ENCODE measurements at regions not wholly inside any gene's neighbourhood (a gene's known extent, or its start where the extent isn't known, plus 50 kb on each side); places are given as distances from the start of the nearest gene placed in this dataset.
"Not testable (repeated sequence)": the region's sequence is repeated elsewhere in the genome, so short reads cannot be mapped to it uniquely, and the experiment has no call there.

- H2BK5ac ChIP-seq (ENCODE audit: low read depth, low read length, poor library complexity), result no peak overlapping the region
- no peak overlapping the region for H4K91ac ChIP-seq (ENCODE audit: low read depth, low read length)
- H3K4me1 ChIP-seq (ENCODE audit: control insufficient read depth in 1 of 2, insufficient read depth in 2 of 2, low read length in 2 of 2), result no peaks in the 10 kb centered on the region
- H3K4me3 ChIP-seq (ENCODE audit: low read depth, low read length), result no peak overlapping the region
- H3K23ac ChIP-seq (ENCODE audit: low read length), result no peak overlapping the region
- H2AFZ ChIP-seq (ENCODE audit: insufficient read depth, low read length, poor library complexity), result no peak overlapping the region
- H3K27ac ChIP-seq (ENCODE audit: low read depth, low read length), result no peak overlapping the region
- H3K79me1 ChIP-seq (ENCODE audit: low read length), result no peaks in the 10 kb centered on the region
- H4K8ac ChIP-seq (ENCODE audit: low read depth, low read length), result no peak overlapping the region
- H3K9me3 ChIP-seq (ENCODE audit: insufficient read depth, low read depth, low read length), result no peaks in the 10 kb centered on the region
- no CpG with 5 or more reads among the region's 2 CpGs for WGBS (ENCODE audit: extremely low coverage, insufficient coverage, insufficient read length)
- H2AK5ac ChIP-seq (ENCODE audit: low read length), result no peak overlapping the region
- no peak overlapping the region for H2BK12ac ChIP-seq (ENCODE audit: low read length)
- H3K14ac ChIP-seq (ENCODE audit: low read length), result no peak overlapping the region
- no peak overlapping the region for H4K12ac ChIP-seq (ENCODE audit: low read depth, low read length)
- no peak overlapping the region for H3K4me2 ChIP-seq (ENCODE audit: low read length)
- H3K18ac ChIP-seq (ENCODE audit: low read length), result no peak overlapping the region
- no peak overlapping the region for H2BK120ac ChIP-seq (ENCODE audit: insufficient read depth, low read length, poor library complexity)
- no peaks in the 10 kb centered on the region for H3K27me3 ChIP-seq (ENCODE audit: insufficient read depth, low read length)
- no peak overlapping the region for H3K4ac ChIP-seq (ENCODE audit: low read depth, low read length)
- no peaks in the 10 kb centered on the region for H3K79me2 ChIP-seq (ENCODE audit: control insufficient read depth, insufficient read depth, low read length, poor library complexity)
- DNase-seq, result no peak
- H3K36me3 ChIP-seq (ENCODE audit: control insufficient read depth in 1 of 2, insufficient read depth in 2 of 2, low read length in 2 of 2), result no peaks in the 10 kb centered on the region
- no peak overlapping the region for H3K9ac ChIP-seq (ENCODE audit: low read length)
Measured at GRCh38 chr15:93758824-93759223, 472.5 kb upstream of the MCTP2 start.

- no peaks in the 10 kb centered on the region for H3K36me3 ChIP-seq (ENCODE audit: control insufficient read depth in 1 of 2, insufficient read depth in 2 of 2, low read length in 2 of 2)
- no peak overlapping the region for H2AFZ ChIP-seq (ENCODE audit: insufficient read depth, low read length, poor library complexity)
- H3K9ac ChIP-seq (ENCODE audit: low read length), result no peak overlapping the region
- no peak overlapping the region for H3K4me3 ChIP-seq (ENCODE audit: low read depth, low read length)
- H2BK12ac ChIP-seq (ENCODE audit: low read length), result no peak overlapping the region
- no peak overlapping the region for H2BK5ac ChIP-seq (ENCODE audit: low read depth, low read length, poor library complexity)
- H2AK5ac ChIP-seq (ENCODE audit: low read length), result no peak overlapping the region
- H3K4me1 ChIP-seq (ENCODE audit: control insufficient read depth in 1 of 2, insufficient read depth in 2 of 2, low read length in 2 of 2), result no peaks in the 10 kb centered on the region
- H3K4me2 ChIP-seq (ENCODE audit: low read length), result no peak overlapping the region
- no peaks in the 10 kb centered on the region for H3K79me2 ChIP-seq (ENCODE audit: control insufficient read depth, insufficient read depth, low read length, poor library complexity)
- H3K14ac ChIP-seq (ENCODE audit: low read length), result no peak overlapping the region
- H3K27ac ChIP-seq (ENCODE audit: low read depth, low read length), result no peak overlapping the region
- H3K27me3 ChIP-seq (ENCODE audit: insufficient read depth, low read length), result no peaks in the 10 kb centered on the region
- H3K23ac ChIP-seq (ENCODE audit: low read length), result no peak overlapping the region
- no peak overlapping the region for H4K8ac ChIP-seq (ENCODE audit: low read depth, low read length)
- H4K12ac ChIP-seq (ENCODE audit: low read depth, low read length), result no peak overlapping the region
- H3K79me1 ChIP-seq (ENCODE audit: low read length), result no peaks in the 10 kb centered on the region
- H3K18ac ChIP-seq (ENCODE audit: low read length), result no peak overlapping the region
- no peak overlapping the region for H4K91ac ChIP-seq (ENCODE audit: low read depth, low read length)
- no peak overlapping the region for H2BK120ac ChIP-seq (ENCODE audit: insufficient read depth, low read length, poor library complexity)
- no peak overlapping the region for H3K4ac ChIP-seq (ENCODE audit: low read depth, low read length)
- H3K9me3 ChIP-seq (ENCODE audit: insufficient read depth, low read depth, low read length), result no peaks in the 10 kb centered on the region
- DNase-seq, result no peak
Measured at GRCh38 chr15:93748710-93749109, 482.7 kb upstream of the MCTP2 start.

DNA sequence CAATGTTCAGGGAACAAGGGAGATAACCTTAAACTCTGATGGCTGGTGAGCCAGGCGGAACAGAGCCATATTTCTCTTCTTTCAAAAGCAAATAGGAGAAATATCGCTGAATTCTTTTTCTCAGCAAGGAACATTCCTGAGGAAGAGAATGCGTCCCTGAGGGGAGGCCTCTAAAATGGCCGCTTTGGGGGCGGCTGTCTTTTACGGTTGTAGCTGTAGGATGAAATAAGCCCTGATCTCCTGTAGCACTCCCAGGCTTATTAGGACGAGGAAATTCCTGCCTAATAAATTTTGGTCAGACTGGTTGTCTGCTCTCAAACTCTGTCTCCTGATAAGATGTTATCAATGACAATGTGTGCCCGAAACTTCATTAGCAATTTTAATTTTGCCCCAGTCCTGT, 496.4 kb upstream of the MCTP2 start:
- not testable (repeated sequence) for H2BK5ac ChIP-seq (ENCODE audit: low read depth, low read length, poor library complexity); H2AFZ ChIP-seq (ENCODE audit: insufficient read depth, low read length, poor library complexity); H3K4me2 ChIP-seq (ENCODE audit: low read length); H2BK120ac ChIP-seq (ENCODE audit: insufficient read depth, low read length, poor library complexity); H3K4me1 ChIP-seq (ENCODE audit: control insufficient read depth in 1 of 2, insufficient read depth in 2 of 2, low read length in 2 of 2); H3K27ac ChIP-seq (ENCODE audit: low read depth, low read length); H4K12ac ChIP-seq (ENCODE audit: low read depth, low read length); H2AK5ac ChIP-seq (ENCODE audit: low read length); H3K9me3 ChIP-seq (ENCODE audit: insufficient read depth, low read depth, low read length); H3K36me3 ChIP-seq (ENCODE audit: control insufficient read depth in 1 of 2, insufficient read depth in 2 of 2, low read length in 2 of 2); H3K27me3 ChIP-seq (ENCODE audit: insufficient read depth, low read length); H3K79me1 ChIP-seq (ENCODE audit: low read length); H4K91ac ChIP-seq (ENCODE audit: low read depth, low read length); H3K14ac ChIP-seq (ENCODE audit: low read length); H3K79me2 ChIP-seq (ENCODE audit: control insufficient read depth, insufficient read depth, low read length, poor library complexity); H4K8ac ChIP-seq (ENCODE audit: low read depth, low read length); H3K4me3 ChIP-seq (ENCODE audit: low read depth, low read length); H2BK12ac ChIP-seq (ENCODE audit: low read length); H3K23ac ChIP-seq (ENCODE audit: low read length); H3K9ac ChIP-seq (ENCODE audit: low read length); H3K18ac ChIP-seq (ENCODE audit: low read length); H3K4ac ChIP-seq (ENCODE audit: low read depth, low read length); DNase-seq
- no CpG with 5 or more reads among the region's 8 CpGs for WGBS (ENCODE audit: extremely low coverage, insufficient coverage, insufficient read length)

DNA sequence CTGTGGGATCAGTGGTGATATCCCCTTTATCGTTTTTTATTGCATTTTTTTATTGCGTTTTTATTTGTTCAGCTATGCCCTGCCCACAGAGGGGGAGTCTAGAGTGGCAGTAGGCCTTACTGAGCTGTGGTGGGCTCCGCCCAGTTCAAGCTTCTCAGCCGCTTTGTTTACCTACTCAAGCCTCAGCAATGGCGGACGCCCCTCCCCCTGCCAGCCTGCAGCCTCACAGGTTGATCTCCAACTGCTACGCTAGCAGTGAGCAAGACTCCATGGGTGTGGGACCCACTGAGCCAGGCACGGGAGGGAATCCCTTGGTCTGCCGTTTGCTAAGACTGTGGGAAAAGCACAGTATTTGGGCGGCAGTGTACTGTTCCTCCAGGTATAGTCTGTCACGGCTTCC, 500.6 kb upstream of the MCTP2 start:
- no peak overlapping the region for H3K14ac ChIP-seq (ENCODE audit: low read length)
- peaks cover 4% of the 10 kb centered on the region for H3K9me3 ChIP-seq (ENCODE audit: insufficient read depth, low read depth, low read length)
- H4K8ac ChIP-seq (ENCODE audit: low read depth, low read length), result no peak overlapping the region
- H2AFZ ChIP-seq (ENCODE audit: insufficient read depth, low read length, poor library complexity), result no peak overlapping the region
- H3K4me3 ChIP-seq (ENCODE audit: low read depth, low read length), result no peak overlapping the region
- H2AK5ac ChIP-seq (ENCODE audit: low read length), result no peak overlapping the region
- no peak overlapping the region for H3K18ac ChIP-seq (ENCODE audit: low read length)
- no peaks in the 10 kb centered on the region for H3K79me2 ChIP-seq (ENCODE audit: control insufficient read depth, insufficient read depth, low read length, poor library complexity)
- no peaks in the 10 kb centered on the region for H3K36me3 ChIP-seq (ENCODE audit: control insufficient read depth in 1 of 2, insufficient read depth in 2 of 2, low read length in 2 of 2)
- no peaks in the 10 kb centered on the region for H3K79me1 ChIP-seq (ENCODE audit: low read length)
- no CpG with 5 or more reads among the region's 11 CpGs for WGBS (ENCODE audit: extremely low coverage, insufficient coverage, insufficient read length)
- H2BK120ac ChIP-seq (ENCODE audit: insufficient read depth, low read length, poor library complexity), result no peak overlapping the region
- no peak for DNase-seq
- H4K91ac ChIP-seq (ENCODE audit: low read depth, low read length), result no peak overlapping the region
- no peak overlapping the region for H3K4ac ChIP-seq (ENCODE audit: low read depth, low read length)
- H2BK12ac ChIP-seq (ENCODE audit: low read length), result no peak overlapping the region
- H3K4me2 ChIP-seq (ENCODE audit: low read length), result no peak overlapping the region
- no peak overlapping the region for H3K27ac ChIP-seq (ENCODE audit: low read depth, low read length)
- H3K4me1 ChIP-seq (ENCODE audit: control insufficient read depth in 1 of 2, insufficient read depth in 2 of 2, low read length in 2 of 2), result no peaks in the 10 kb centered on the region
- no peak overlapping the region for H3K9ac ChIP-seq (ENCODE audit: low read length)
- H3K27me3 ChIP-seq (ENCODE audit: insufficient read depth, low read length), result no peaks in the 10 kb centered on the region
- H3K23ac ChIP-seq (ENCODE audit: low read length), result no peak overlapping the region
- no peak overlapping the region for H2BK5ac ChIP-seq (ENCODE audit: low read depth, low read length, poor library complexity)
- H4K12ac ChIP-seq (ENCODE audit: low read depth, low read length), result no peak overlapping the region

- no peak overlapping the region for H3K4me2 ChIP-seq (ENCODE audit: low read length)
- H2AK5ac ChIP-seq (ENCODE audit: low read length), result no peak overlapping the region
- no peak overlapping the region for H4K91ac ChIP-seq (ENCODE audit: low read depth, low read length)
- H2BK12ac ChIP-seq (ENCODE audit: low read length), result no peak overlapping the region
- H3K4me3 ChIP-seq (ENCODE audit: low read depth, low read length), result no peak overlapping the region
- H4K12ac ChIP-seq (ENCODE audit: low read depth, low read length), result no peak overlapping the region
- no peaks in the 10 kb centered on the region for H3K27me3 ChIP-seq (ENCODE audit: insufficient read depth, low read length)
- H3K23ac ChIP-seq (ENCODE audit: low read length), result no peak overlapping the region
- no peak overlapping the region for H2BK120ac ChIP-seq (ENCODE audit: insufficient read depth, low read length, poor library complexity)
- H3K36me3 ChIP-seq (ENCODE audit: control insufficient read depth in 1 of 2, insufficient read depth in 2 of 2, low read length in 2 of 2), result no peaks in the 10 kb centered on the region
- DNase-seq, result no peak
- no peaks in the 10 kb centered on the region for H3K79me1 ChIP-seq (ENCODE audit: low read length)
- H3K27ac ChIP-seq (ENCODE audit: low read depth, low read length), result no peak overlapping the region
- no peak overlapping the region for H3K4ac ChIP-seq (ENCODE audit: low read depth, low read length)
- no peaks in the 10 kb centered on the region for H3K9me3 ChIP-seq (ENCODE audit: insufficient read depth, low read depth, low read length)
- H3K79me2 ChIP-seq (ENCODE audit: control insufficient read depth, insufficient read depth, low read length, poor library complexity), result no peaks in the 10 kb centered on the region
- no peak overlapping the region for H2BK5ac ChIP-seq (ENCODE audit: low read depth, low read length, poor library complexity)
- H3K14ac ChIP-seq (ENCODE audit: low read length), result no peak overlapping the region
- no peaks in the 10 kb centered on the region for H3K4me1 ChIP-seq (ENCODE audit: control insufficient read depth in 1 of 2, insufficient read depth in 2 of 2, low read length in 2 of 2)
- H3K18ac ChIP-seq (ENCODE audit: low read length), result no peak overlapping the region
- no peak overlapping the region for H2AFZ ChIP-seq (ENCODE audit: insufficient read depth, low read length, poor library complexity)
- no peak overlapping the region for H4K8ac ChIP-seq (ENCODE audit: low read depth, low read length)
- no peak overlapping the region for H3K9ac ChIP-seq (ENCODE audit: low read length)
Measured at GRCh38 chr15:93722165-93722564, 509.2 kb upstream of the MCTP2 start.

All from trophoblast cell (in vitro differentiated cells and primary cell).